Activated T-cell treated with anti-CD3 and anti-CD28 coated beads, Interleukin-2, amount 50 U/mL, for 4 hours (primary cell): ENCODE measurements at regions not wholly inside any gene's neighbourhood (a gene's known extent, or its start where the extent isn't known, plus 50 kb on each side); places are given as distances from the start of the nearest gene placed in this dataset.
"Not testable (repeated sequence)": the region's sequence is repeated elsewhere in the genome, so short reads cannot be mapped to it uniquely, and the experiment has no call there.

Experiments
- ATAC-seq, 2 donors: fragments of 200-7000 bp; cut with Tn5 transposase; one replicate each; pipeline ENCODE4 v1.10.0; 2021
- DNase-seq: peaks from one replicate; pipeline ENCODE4 v3.0.0-alpha.2; 2020
- H3K27me3 Mint-ChIP-seq: one replicate; pipeline ENCODE4 v1.8.0; 2021; ENCODE audit warnings: low read depth, mixed read lengths
- H3K36me3 Mint-ChIP-seq: one replicate; pipeline ENCODE4 v1.8.0; 2022; ENCODE audit warnings: mixed read lengths; ENCODE audit not compliant: insufficient read depth
- H3K4me1 Mint-ChIP-seq: one replicate; pipeline ENCODE4 v1.8.0; 2021; ENCODE audit warnings: low read depth, mixed read lengths
- H3K4me3 Mint-ChIP-seq: one replicate; pipeline ENCODE4 v1.8.0; 2021; ENCODE audit warnings: mild to moderate bottlenecking, moderate library complexity, mixed read lengths
- H3K9me3 Mint-ChIP-seq: one replicate; pipeline ENCODE4 v1.8.0; 2021; ENCODE audit warnings: mixed read lengths

- DNase-seq (no peak), ATAC-seq (no peak)
- H3K27me3 Mint-ChIP-seq = no peaks in the 10 kb centered on the region
- no peaks in the 10 kb centered on the region for H3K4me1 Mint-ChIP-seq
- H3K4me3 Mint-ChIP-seq = no peak overlapping the region
- no peaks in the 10 kb centered on the region for H3K9me3 Mint-ChIP-seq
- no peaks in the 10 kb centered on the region for H3K36me3 Mint-ChIP-seq
These were observed 157.3 kb upstream of the PLXNC1 start for GRCh38 chr12:93990832-93991803.

- Mint-ChIP-seq H3K36me3 (no peaks in the 10 kb centered on the region), H3K27me3 (no peaks in the 10 kb centered on the region), H3K4me1 (no peaks in the 10 kb centered on the region), H3K9me3 (no peaks in the 10 kb centered on the region), H3K4me3 (no peak overlapping the region)
- ATAC-seq (no peak), DNase-seq (no peak)
These were observed 156.4 kb upstream of the PLXNC1 start for GRCh38 chr12:93991829-93992461.

- DNase-seq (no peak), ATAC-seq (no peak)
- H3K27me3 Mint-ChIP-seq = no peaks in the 10 kb centered on the region
- no peak overlapping the region for H3K4me3 Mint-ChIP-seq
- H3K9me3 Mint-ChIP-seq = peaks cover 10% of the 10 kb centered on the region
- H3K36me3 Mint-ChIP-seq = no peaks in the 10 kb centered on the region
- no peaks in the 10 kb centered on the region for H3K4me1 Mint-ChIP-seq
These were observed 153.7 kb upstream of the PLXNC1 start for GRCh38 chr12:93994721-93995120.

- ATAC-seq = no peak
- no peaks in the 10 kb centered on the region for H3K36me3 Mint-ChIP-seq
- no peak for DNase-seq
- peaks cover 10% of the 10 kb centered on the region for H3K9me3 Mint-ChIP-seq
- H3K27me3 Mint-ChIP-seq = no peaks in the 10 kb centered on the region
- H3K4me1 Mint-ChIP-seq = no peaks in the 10 kb centered on the region
- H3K4me3 Mint-ChIP-seq = no peak overlapping the region
These were observed 152.1 kb upstream of the PLXNC1 start for GRCh38 chr12:93996321-93996720.

- H3K27me3 Mint-ChIP-seq = no peaks in the 10 kb centered on the region
- peaks cover 2% of the 10 kb centered on the region for H3K36me3 Mint-ChIP-seq
- peaks cover 15% of the 10 kb centered on the region for H3K9me3 Mint-ChIP-seq
- ATAC-seq (no peak), DNase-seq (no peak)
- no peak overlapping the region for H3K4me3 Mint-ChIP-seq
- H3K4me1 Mint-ChIP-seq = peaks cover 6% of the 10 kb centered on the region
These were observed 146.7 kb upstream of the PLXNC1 start for GRCh38 chr12:94001691-94002090.

- Mint-ChIP-seq H3K4me1 (peaks cover 15% of the 10 kb centered on the region), H3K9me3 (peaks cover 14% of the 10 kb centered on the region)
- not testable (repeated sequence) for H3K36me3 Mint-ChIP-seq, H3K4me3 Mint-ChIP-seq, DNase-seq, ATAC-seq, H3K27me3 Mint-ChIP-seq
These were observed 145.5 kb upstream of the PLXNC1 start for GRCh38 chr12:94002925-94003324.

GRCh38 chr12:94007833-94008232 lies 140.5 kb upstream of the PLXNC1 start:
- not testable (repeated sequence) for H3K9me3 Mint-ChIP-seq, H3K27me3 Mint-ChIP-seq, H3K4me3 Mint-ChIP-seq, H3K36me3 Mint-ChIP-seq
- ATAC-seq (peak in 1 of 2 donors; percentile 30), DNase-seq (peak; percentile 14)
- peaks cover 22% of the 10 kb centered on the region for H3K4me1 Mint-ChIP-seq

GRCh38 chr12:94010307-94010706 lies 138.1 kb upstream of the PLXNC1 start:
- Mint-ChIP-seq H3K36me3 (peaks cover 3% of the 10 kb centered on the region), H3K4me1 (peaks cover 23% of the 10 kb centered on the region), H3K4me3 (no peak overlapping the region), H3K9me3 (peaks cover 7% of the 10 kb centered on the region), H3K27me3 (no peaks in the 10 kb centered on the region)
- no peak for ATAC-seq
- DNase-seq = no peak

- no peaks in the 10 kb centered on the region for H3K27me3 Mint-ChIP-seq
- peaks cover 16% of the 10 kb centered on the region for H3K9me3 Mint-ChIP-seq
- H3K36me3 Mint-ChIP-seq = peaks cover 4% of the 10 kb centered on the region
- H3K4me1 Mint-ChIP-seq = peaks cover 19% of the 10 kb centered on the region
- H3K4me3 Mint-ChIP-seq = no peak overlapping the region
- no peak for ATAC-seq
- no peak for DNase-seq
These were observed 136.3 kb upstream of the PLXNC1 start for GRCh38 chr12:94012071-94012470.

- ATAC-seq (no peak), DNase-seq (no peak)
- Mint-ChIP-seq H3K36me3 (peaks cover 4% of the 10 kb centered on the region), H3K9me3 (peaks cover 17% of the 10 kb centered on the region), H3K4me3 (no peak overlapping the region), H3K27me3 (no peaks in the 10 kb centered on the region), H3K4me1 (peaks cover 14% of the 10 kb centered on the region)
These were observed 135.8 kb upstream of the PLXNC1 start for GRCh38 chr12:94012590-94012989.

- H3K36me3 Mint-ChIP-seq, ATAC-seq, H3K4me3 Mint-ChIP-seq, H3K4me1 Mint-ChIP-seq, H3K27me3 Mint-ChIP-seq, DNase-seq: not testable (repeated sequence)
- H3K9me3 Mint-ChIP-seq = peaks cover 34% of the 10 kb centered on the region
These were observed 131.1 kb upstream of the PLXNC1 start for GRCh38 chr12:94017247-94017646.

GRCh38 chr12:94020335-94020734 lies 128.0 kb upstream of the PLXNC1 start:
- Mint-ChIP-seq H3K9me3 (peaks cover 51% of the 10 kb centered on the region), H3K36me3 (peaks cover 5% of the 10 kb centered on the region), H3K4me3 (no peak overlapping the region), H3K27me3 (no peaks in the 10 kb centered on the region), H3K4me1 (no peaks in the 10 kb centered on the region)
- no peak for ATAC-seq
- no peak for DNase-seq

GRCh38 chr12:94023879-94024278 lies 124.5 kb upstream of the PLXNC1 start:
- peaks cover 28% of the 10 kb centered on the region for H3K9me3 Mint-ChIP-seq
- no peaks in the 10 kb centered on the region for H3K27me3 Mint-ChIP-seq
- no peak for ATAC-seq
- no peak for DNase-seq
- H3K36me3 Mint-ChIP-seq = peaks cover 2% of the 10 kb centered on the region
- no peak overlapping the region for H3K4me3 Mint-ChIP-seq
- no peaks in the 10 kb centered on the region for H3K4me1 Mint-ChIP-seq

- Mint-ChIP-seq H3K4me1 (peaks cover 3% of the 10 kb centered on the region), H3K36me3 (peaks cover 2% of the 10 kb centered on the region), H3K27me3 (peaks cover 2% of the 10 kb centered on the region), H3K9me3 (peaks cover 24% of the 10 kb centered on the region), H3K4me3 (no peak overlapping the region)
- DNase-seq (no peak), ATAC-seq (no peak)
These were observed 123.3 kb upstream of the PLXNC1 start for GRCh38 chr12:94025068-94025467.

GRCh38 chr12:94025756-94026155 lies 122.6 kb upstream of the PLXNC1 start:
- DNase-seq = no peak
- peaks cover 2% of the 10 kb centered on the region for H3K27me3 Mint-ChIP-seq
- no peak for ATAC-seq
- H3K36me3 Mint-ChIP-seq = peaks cover 2% of the 10 kb centered on the region
- no peak overlapping the region for H3K4me3 Mint-ChIP-seq
- H3K4me1 Mint-ChIP-seq = peaks cover 10% of the 10 kb centered on the region
- peaks cover 24% of the 10 kb centered on the region for H3K9me3 Mint-ChIP-seq
